ENCODE measurements at regions not wholly inside any gene's neighbourhood (a gene's known extent, or its start where the extent isn't known, plus 50 kb on each side); places are given as distances from the start of the nearest gene placed in this dataset.

DNA sequence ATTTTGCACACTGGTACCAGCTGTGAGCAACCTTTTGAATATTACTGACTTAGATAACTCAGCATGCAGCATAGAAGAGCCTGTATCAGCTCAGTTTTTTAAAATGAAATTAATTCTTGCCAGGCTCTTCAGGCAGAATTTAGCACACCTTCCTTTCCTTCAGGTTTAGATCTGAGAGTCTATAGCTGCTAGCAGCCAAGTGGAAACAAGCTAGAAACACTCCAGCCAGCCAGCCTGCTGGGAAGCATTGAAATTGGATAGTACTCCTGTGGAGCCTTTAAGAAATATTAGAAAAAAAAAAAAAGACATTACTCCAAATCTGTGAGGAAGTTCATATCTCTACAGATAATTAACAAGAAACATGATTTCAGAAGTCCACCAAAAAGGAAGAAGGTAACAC lies 812.2 kb downstream of the DTWD2 start (continued):
- TF ChIP-seq, protein P1, sequence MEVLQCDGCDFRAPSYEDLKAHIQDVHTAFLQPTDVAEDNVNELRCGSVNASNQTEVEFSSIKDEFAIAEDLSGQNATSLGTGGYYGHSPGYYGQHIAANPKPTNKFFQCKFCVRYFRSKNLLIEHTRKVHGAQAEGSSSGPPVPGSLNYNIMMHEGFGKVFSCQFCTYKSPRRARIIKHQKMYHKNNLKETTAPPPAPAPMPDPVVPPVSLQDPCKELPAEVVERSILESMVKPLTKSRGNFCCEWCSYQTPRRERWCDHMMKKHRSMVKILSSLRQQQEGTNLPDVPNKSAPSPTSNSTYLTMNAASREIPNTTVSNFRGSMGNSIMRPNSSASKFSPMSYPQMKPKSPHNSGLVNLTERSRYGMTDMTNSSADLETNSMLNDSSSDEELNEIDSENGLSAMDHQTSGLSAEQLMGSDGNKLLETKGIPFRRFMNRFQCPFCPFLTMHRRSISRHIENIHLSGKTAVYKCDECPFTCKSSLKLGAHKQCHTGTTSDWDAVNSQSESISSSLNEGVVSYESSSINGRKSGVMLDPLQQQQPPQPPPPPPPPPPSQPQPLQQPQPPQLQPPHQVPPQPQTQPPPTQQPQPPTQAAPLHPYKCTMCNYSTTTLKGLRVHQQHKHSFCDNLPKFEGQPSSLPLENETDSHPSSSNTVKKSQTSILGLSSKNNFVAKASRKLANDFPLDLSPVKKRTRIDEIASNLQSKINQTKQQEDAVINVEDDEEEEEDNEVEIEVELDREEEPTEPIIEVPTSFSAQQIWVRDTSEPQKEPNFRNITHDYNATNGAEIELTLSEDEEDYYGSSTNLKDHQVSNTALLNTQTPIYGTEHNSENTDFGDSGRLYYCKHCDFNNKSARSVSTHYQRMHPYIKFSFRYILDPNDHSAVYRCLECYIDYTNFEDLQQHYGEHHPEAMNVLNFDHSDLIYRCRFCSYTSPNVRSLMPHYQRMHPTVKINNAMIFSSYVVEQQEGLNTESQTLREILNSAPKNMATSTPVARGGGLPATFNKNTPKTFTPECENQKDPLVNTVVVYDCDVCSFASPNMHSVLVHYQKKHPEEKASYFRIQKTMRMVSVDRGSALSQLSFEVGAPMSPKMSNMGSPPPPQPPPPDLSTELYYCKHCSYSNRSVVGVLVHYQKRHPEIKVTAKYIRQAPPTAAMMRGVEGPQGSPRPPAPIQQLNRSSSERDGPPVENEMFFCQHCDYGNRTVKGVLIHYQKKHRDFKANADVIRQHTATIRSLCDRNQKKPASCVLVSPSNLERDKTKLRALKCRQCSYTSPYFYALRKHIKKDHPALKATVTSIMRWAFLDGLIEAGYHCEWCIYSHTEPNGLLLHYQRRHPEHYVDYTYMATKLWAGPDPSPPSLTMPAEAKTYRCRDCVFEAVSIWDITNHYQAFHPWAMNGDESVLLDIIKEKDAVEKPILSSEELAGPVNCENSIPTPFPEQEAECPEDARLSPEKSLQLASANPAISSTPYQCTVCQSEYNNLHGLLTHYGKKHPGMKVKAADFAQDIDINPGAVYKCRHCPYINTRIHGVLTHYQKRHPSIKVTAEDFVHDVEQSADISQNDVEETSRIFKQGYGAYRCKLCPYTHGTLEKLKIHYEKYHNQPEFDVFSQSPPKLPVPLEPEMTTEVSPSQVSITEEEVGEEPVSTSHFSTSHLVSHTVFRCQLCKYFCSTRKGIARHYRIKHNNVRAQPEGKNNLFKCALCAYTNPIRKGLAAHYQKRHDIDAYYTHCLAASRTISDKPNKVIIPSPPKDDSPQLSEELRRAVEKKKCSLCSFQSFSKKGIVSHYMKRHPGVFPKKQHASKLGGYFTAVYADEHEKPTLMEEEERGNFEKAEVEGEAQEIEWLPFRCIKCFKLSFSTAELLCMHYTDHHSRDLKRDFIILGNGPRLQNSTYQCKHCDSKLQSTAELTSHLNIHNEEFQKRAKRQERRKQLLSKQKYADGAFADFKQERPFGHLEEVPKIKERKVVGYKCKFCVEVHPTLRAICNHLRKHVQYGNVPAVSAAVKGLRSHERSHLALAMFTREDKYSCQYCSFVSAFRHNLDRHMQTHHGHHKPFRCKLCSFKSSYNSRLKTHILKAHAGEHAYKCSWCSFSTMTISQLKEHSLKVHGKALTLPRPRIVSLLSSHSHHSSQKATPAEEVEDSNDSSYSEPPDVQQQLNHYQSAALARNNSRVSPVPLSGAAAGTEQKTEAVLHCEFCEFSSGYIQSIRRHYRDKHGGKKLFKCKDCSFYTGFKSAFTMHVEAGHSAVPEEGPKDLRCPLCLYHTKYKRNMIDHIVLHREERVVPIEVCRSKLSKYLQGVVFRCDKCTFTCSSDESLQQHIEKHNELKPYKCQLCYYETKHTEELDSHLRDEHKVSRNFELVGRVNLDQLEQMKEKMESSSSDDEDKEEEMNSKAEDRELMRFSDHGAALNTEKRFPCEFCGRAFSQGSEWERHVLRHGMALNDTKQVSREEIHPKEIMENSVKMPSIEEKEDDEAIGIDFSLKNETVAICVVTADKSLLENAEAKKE (CRISPR knock-in tag; IDR thresholded peaks at IDR 0.05): no peak
- TF ChIP-seq JUNB (IDR thresholded peaks at IDR 0.05; ENCODE audit: unreplicated experiment) (no peak), ZNF331 (CRISPR knock-in tag; IDR thresholded peaks at IDR 0.05; ENCODE audit: low read depth) (no peak), EZH2 (IDR thresholded peaks at IDR 0.05; ENCODE audit: low read depth, unreplicated experiment) (no peak), NANOG (IDR thresholded peaks at IDR 0.05; ENCODE audit: borderline replicate concordance) (no peak), EZH2phosphoT487 (IDR thresholded peaks at IDR 0.05; ENCODE audit: unreplicated experiment) (no peak), ZNF114 (CRISPR knock-in tag; IDR thresholded peaks at IDR 0.05) (no peak)
- TF ChIP-seq, protein P2, sequence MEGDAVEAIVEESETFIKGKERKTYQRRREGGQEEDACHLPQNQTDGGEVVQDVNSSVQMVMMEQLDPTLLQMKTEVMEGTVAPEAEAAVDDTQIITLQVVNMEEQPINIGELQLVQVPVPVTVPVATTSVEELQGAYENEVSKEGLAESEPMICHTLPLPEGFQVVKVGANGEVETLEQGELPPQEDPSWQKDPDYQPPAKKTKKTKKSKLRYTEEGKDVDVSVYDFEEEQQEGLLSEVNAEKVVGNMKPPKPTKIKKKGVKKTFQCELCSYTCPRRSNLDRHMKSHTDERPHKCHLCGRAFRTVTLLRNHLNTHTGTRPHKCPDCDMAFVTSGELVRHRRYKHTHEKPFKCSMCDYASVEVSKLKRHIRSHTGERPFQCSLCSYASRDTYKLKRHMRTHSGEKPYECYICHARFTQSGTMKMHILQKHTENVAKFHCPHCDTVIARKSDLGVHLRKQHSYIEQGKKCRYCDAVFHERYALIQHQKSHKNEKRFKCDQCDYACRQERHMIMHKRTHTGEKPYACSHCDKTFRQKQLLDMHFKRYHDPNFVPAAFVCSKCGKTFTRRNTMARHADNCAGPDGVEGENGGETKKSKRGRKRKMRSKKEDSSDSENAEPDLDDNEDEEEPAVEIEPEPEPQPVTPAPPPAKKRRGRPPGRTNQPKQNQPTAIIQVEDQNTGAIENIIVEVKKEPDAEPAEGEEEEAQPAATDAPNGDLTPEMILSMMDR (conservative IDR thresholded peaks at IDR 0.05; ENCODE audit: low read depth in 2 of 2): no peak

DNA sequence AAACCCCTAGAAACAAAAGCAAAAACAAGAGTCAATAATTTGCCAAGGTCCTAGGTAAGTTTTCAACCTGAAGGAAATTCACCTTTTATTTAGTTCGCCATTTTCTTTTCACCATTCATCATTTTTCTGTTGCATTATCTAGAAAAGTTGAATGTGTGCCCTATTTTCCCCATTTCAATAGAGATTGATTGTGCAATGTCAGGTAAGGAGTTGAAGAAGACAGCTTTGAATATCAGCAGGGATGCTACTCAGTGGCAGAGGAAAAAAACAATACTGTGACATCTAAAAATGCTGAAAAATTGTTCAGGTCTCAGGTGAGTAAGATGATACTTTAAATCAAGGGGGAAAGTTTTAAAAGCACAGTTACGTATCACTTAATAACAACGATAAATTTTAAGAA lies 813.7 kb downstream of the DTWD2 start:
- Histone ChIP-seq H3K79me2 (replicated peaks; ENCODE audit: insufficient read depth) (no peaks in the 10 kb centered on the region), H3K4me2 (no peak overlapping the region), H3K4me1 (ENCODE audit: insufficient read depth) (no peaks in the 10 kb centered on the region), H2AFZ (no peak overlapping the region), H3K9me2 (ENCODE audit: insufficient read depth) (no peaks in the 10 kb centered on the region), H3K27me3 (ENCODE audit: insufficient read depth) (no peaks in the 10 kb centered on the region), H3F3A (replicated peaks; ENCODE audit: low read depth) (no peaks in the 10 kb centered on the region), H4K20me1 (replicated peaks; ENCODE audit: insufficient read depth) (no peaks in the 10 kb centered on the region), H3K36me3 (ENCODE audit: insufficient read depth) (no peaks in the 10 kb centered on the region), H3K27ac (ENCODE audit: low read depth) (no peak overlapping the region), H3K4me3 (no peak overlapping the region)
- no peak overlapping the region for H3K27ac Mint-ChIP-seq
- ATAC-seq (no peak), DNase-seq (ENCODE audit: low spot score) (no peak)
- H3K4me3 Mint-ChIP-seq: no peak overlapping the region
- H3K9me3 Mint-ChIP-seq: peaks cover 3% of the 10 kb centered on the region; the same call in 1 of the 3 replicates
- H3K36me3 Mint-ChIP-seq (ENCODE audit: low read depth): no peaks in the 10 kb centered on the region
- no peaks in the 10 kb centered on the region for H3K27me3 Mint-ChIP-seq (ENCODE audit: insufficient read depth, low read depth, poor library complexity)
- peaks cover 14% of the 10 kb centered on the region; the same call in 2 of the 3 replicates for H3K4me1 Mint-ChIP-seq
- TF ChIP-seq POLR2AphosphoS5 (IDR thresholded peaks at IDR 0.05; ENCODE audit: low read depth) (no peak), STAT1 (IDR thresholded peaks at IDR 0.05; ENCODE audit: unreplicated experiment) (no peak)

All from GM23338 (cell line).